HepG2 (cell line): ENCODE measurements at regions not wholly inside any gene's neighbourhood (a gene's known extent, or its start where the extent isn't known, plus 50 kb on each side); places are given as distances from the start of the nearest gene placed in this dataset.

Source experiments
- ATAC-seq: fragments of 200-7000 bp; cut with Tn5 transposase; 3 replicates; pipeline ENCODE4 v1.9.1; 2020; ENCODE audit warnings: mild to moderate bottlenecking, moderate library complexity
- BruUV-seq: library from RNA; stranded (reverse); fragments of 400-500 nt; replicated peaks from 2 replicates; lab custom pipeline; 2021; lab: Mats Ljungman, UMichigan
- CTCF ChIA-PET: fragments of 300-600 bp; formaldehyde crosslinking; extraction: SDS; loops from one replicate; lab custom pipeline; 2021; ENCODE audit warnings: low total read pairs, inconsistent platforms, low intra/inter-chr PET ratio; lab: Yijun Ruan, JAX
- POLR2A ChIA-PET: fragments of 350-600 bp; sonication (Branson Sonifier 250); formaldehyde crosslinking; loops from one replicate; lab custom pipeline; 2020; ENCODE audit warnings: antibody characterized with exemption, inconsistent platforms; lab: Yijun Ruan, JAX
- DNase-seq: peaks from one replicate; pipeline ENCODE4 v3.0.0-alpha.2; 2015; ENCODE audit warnings: low spot score
- FAIRE-seq: peaks from 3 replicates; lab custom pipeline; 2011; peaks lifted over from hg19 to GRCh38; lab: Jason Lieb, UNC
- H2AFZ ChIP-seq: one replicate; pipeline ENCODE4 v1.6.1; 2011; ENCODE audit warnings: low read length, inconsistent platforms
- H3K27ac ChIP-seq: fragments of 300-600 bp; 3 replicates; pipeline ENCODE4 v1.8.0; 2011; ENCODE audit warnings: mixed run types, mild to moderate bottlenecking, mixed read lengths, low read length, inconsistent platforms; ENCODE audit not compliant: insufficient read depth; ENCODE audit errors: extremely low read length
- H3K27me3 ChIP-seq, 2 experiments: fragments of 200-600 bp in 1 of 2; 2 replicates in 1 of 2; 3 replicates in 1 of 2; pipeline versions ENCODE4 v1.6.0 to v1.8.0; 2011; ENCODE audit warnings: low read length in 2 of 2, mild to moderate bottlenecking in 2 of 2, moderate library complexity in 2 of 2, inconsistent platforms in 1 of 2; ENCODE audit not compliant: insufficient read depth in 2 of 2, control insufficient read depth in 1 of 2
- H3K36me3 ChIP-seq, 2 experiments: fragments of 200-600 bp in 1 of 2; replicated peaks in 1 of 2; 2 replicates in 1 of 2; 3 replicates in 1 of 2; pipeline versions ENCODE4 v1.5.1 to v1.8.0; 2011; ENCODE audit warnings: low read length in 2 of 2, inconsistent platforms in 1 of 2; ENCODE audit not compliant: insufficient read depth in 2 of 2, control insufficient read depth in 1 of 2
- H3K4me1 ChIP-seq: 2 replicates; pipeline ENCODE4 v1.5.1; 2012; ENCODE audit warnings: low read length, inconsistent platforms; ENCODE audit not compliant: insufficient read depth
- H3K4me2 ChIP-seq: 2 replicates; pipeline ENCODE4 v1.6.0; 2011; ENCODE audit warnings: low read depth, low read length, inconsistent platforms
- H3K4me3 ChIP-seq, 3 experiments: fragments of 200-600 bp in 1 of 3; sonication (generic), shearing (Covaris generic) in 1 of 3; replicated peaks in 1 of 3; 2 replicates each; pipeline ENCODE4 v1.5.1; 2011 to 2016; ENCODE audit warnings: low read length in 3 of 3, inconsistent platforms in 2 of 3, low read depth in 2 of 3, mild to moderate bottlenecking in 2 of 3, control low read depth in 1 of 3, mixed read lengths in 1 of 3; ENCODE audit not compliant: insufficient read depth in 1 of 3
- H3K79me2 ChIP-seq: one replicate; pipeline ENCODE4 v1.6.1; 2011; ENCODE audit warnings: low read length, inconsistent platforms; ENCODE audit not compliant: insufficient read depth
- H3K9ac ChIP-seq: 2 replicates; pipeline ENCODE4 v1.6.0; 2011; ENCODE audit warnings: mild to moderate bottlenecking, low read depth, low read length, inconsistent platforms; ENCODE audit not compliant: insufficient read depth
- H3K9me3 ChIP-seq: 2 replicates; pipeline ENCODE4 v1.5.1; 2012; ENCODE audit warnings: mild to moderate bottlenecking, low read length
- H4K20me1 ChIP-seq: 2 replicates; pipeline ENCODE4 v1.6.0; 2011; ENCODE audit warnings: inconsistent platforms, mild to moderate bottlenecking, low read length, moderate library complexity; ENCODE audit not compliant: insufficient read depth
- AGO2 ChIP-seq: fragments of 200-400 bp; formaldehyde crosslinking; optimal IDR thresholded peaks from 2 replicates; pipeline ENCODE3; 2017; ENCODE audit warnings: mild to moderate bottlenecking, low read depth, low read length, moderate library complexity
- AKAP8 ChIP-seq: sonication (generic); formaldehyde crosslinking; IDR thresholded peaks from 2 replicates; pipeline ENCODE4 v1.5.1; 2020; ENCODE audit warnings: mild to moderate bottlenecking, missing genetic modification reagents
- DBP ChIP-seq: sonication (generic); formaldehyde crosslinking; IDR thresholded peaks from 2 replicates; pipeline ENCODE4 v1.4.0; 2020; ENCODE audit warnings: missing genetic modification reagents; ENCODE audit errors: not compliant biosample characterization
- HMG20A ChIP-seq: IDR thresholded peaks from 2 replicates; pipeline ENCODE4 v1.6.1; 2016; ENCODE audit warnings: borderline replicate concordance
- JUN ChIP-seq: sonication (generic); formaldehyde crosslinking; IDR thresholded peaks from 2 replicates; pipeline ENCODE4 v1.4.0; 2020; ENCODE audit warnings: mild to moderate bottlenecking, missing genetic modification reagents
- NR2F2 ChIP-seq: IDR thresholded peaks from 2 replicates; pipeline ENCODE4 v1.6.1; 2012; ENCODE audit warnings: low read depth, inconsistent platforms, borderline replicate concordance
- PHB2 ChIP-seq: fragments of 450-650 bp; IDR thresholded peaks from 2 replicates; pipeline ENCODE4 v1.6.1; 2018; ENCODE audit not compliant: partially characterized antibody
- RAD21 ChIP-seq: fragments of 450-650 bp; formaldehyde crosslinking; IDR thresholded peaks from 2 replicates; pipeline ENCODE4 v1.5.0; 2020; ENCODE audit warnings: mild to moderate bottlenecking
- RCOR2 ChIP-seq: IDR thresholded peaks from 2 replicates; pipeline ENCODE4 v1.6.1; 2016; ENCODE audit warnings: missing biosample characterization, missing genetic modification reagents
- ZNF597 ChIP-seq: sonication (generic); formaldehyde crosslinking; IDR thresholded peaks from 2 replicates; pipeline ENCODE4 v1.5.0; 2020; ENCODE audit warnings: missing genetic modification reagents
- in situ Hi-C: cut with HindIII; loops from 2 replicates; pipeline ENCODE4 v1.10.0; 2017; ENCODE audit warnings: low pct_unique_long_range_greater_than_20kb; ENCODE audit not compliant: extremely low pct_ligation_motif_present
- intact Hi-C: fragments of 100-400 bp; cut with micrococcal nuclease; formaldehyde crosslinking; loops from one replicate; pipeline ENCODE4 v1.10.0; 2022; ENCODE audit not compliant: unreplicated experiment
- TF ChIP-seq, protein P1 (sequence below): sonication (generic); formaldehyde crosslinking; IDR thresholded peaks from 2 replicates; pipeline ENCODE4 v1.4.0; 2020; ENCODE audit warnings: missing genetic modification reagents, borderline replicate concordance

GRCh38 chr7:121494516-121494915, 98.4 kb upstream of the FAM3C start:
- H3K9ac ChIP-seq, result no peak overlapping the region
- H3K27me3 ChIP-seq, result no peaks in the 10 kb centered on the region; a peak in 1 of 5 replicates
- no TSS peak for BruUV-seq
- ChIA-PET POLR2A (no interaction called here), CTCF (no interaction called here)
- H3K4me1 ChIP-seq, result no peaks in the 10 kb centered on the region
- in situ Hi-C loops, result no loop called here
- H3K4me3 ChIP-seq, result no peak overlapping the region
- H4K20me1 ChIP-seq, result no peaks in the 10 kb centered on the region
- H3K79me2 ChIP-seq, result no peaks in the 10 kb centered on the region
- TF ChIP-seq RCOR2 (CRISPR knock-in tag), result no peak
- no peak for TF ChIP-seq AKAP8
- TF ChIP-seq, protein P1, sequence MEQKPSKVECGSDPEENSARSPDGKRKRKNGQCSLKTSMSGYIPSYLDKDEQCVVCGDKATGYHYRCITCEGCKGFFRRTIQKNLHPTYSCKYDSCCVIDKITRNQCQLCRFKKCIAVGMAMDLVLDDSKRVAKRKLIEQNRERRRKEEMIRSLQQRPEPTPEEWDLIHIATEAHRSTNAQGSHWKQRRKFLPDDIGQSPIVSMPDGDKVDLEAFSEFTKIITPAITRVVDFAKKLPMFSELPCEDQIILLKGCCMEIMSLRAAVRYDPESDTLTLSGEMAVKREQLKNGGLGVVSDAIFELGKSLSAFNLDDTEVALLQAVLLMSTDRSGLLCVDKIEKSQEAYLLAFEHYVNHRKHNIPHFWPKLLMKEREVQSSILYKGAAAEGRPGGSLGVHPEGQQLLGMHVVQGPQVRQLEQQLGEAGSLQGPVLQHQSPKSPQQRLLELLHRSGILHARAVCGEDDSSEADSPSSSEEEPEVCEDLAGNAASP (CRISPR knock-in tag), result no peak
- no peak for TF ChIP-seq DBP (CRISPR knock-in tag)
- no peak for TF ChIP-seq PHB2
- TF ChIP-seq ZNF597 (CRISPR knock-in tag), result no peak
- TF ChIP-seq JUN (CRISPR knock-in tag), result no peak
- no peak for TF ChIP-seq HMG20A (CRISPR knock-in tag)
- TF ChIP-seq NR2F2, result no peak
- no peak for TF ChIP-seq AGO2
- TF ChIP-seq RAD21 (CRISPR knock-in tag), result no peak
- no peaks in the 10 kb centered on the region for H3K36me3 ChIP-seq
- ATAC-seq (no peak), FAIRE-seq (no peak), DNase-seq (no peak)
- intact Hi-C loops, result no loop called here
- H2AFZ ChIP-seq, result no peak overlapping the region
- no peak overlapping the region for H3K27ac ChIP-seq
- no peak overlapping the region for H3K4me2 ChIP-seq
- H3K9me3 ChIP-seq, result no peaks in the 10 kb centered on the region
